ENCODE measurements at regions not wholly inside any gene's neighbourhood (a gene's known extent, or its start where the extent isn't known, plus 50 kb on each side); places are given as distances from the start of the nearest gene placed in this dataset.

GRCh38 chr1:221263831-221264767 is 384.9 kb downstream of the HLX start:
- H3K27ac ChIP-seq (ENCODE audit: low read length), result no peak overlapping the region
- H3K4me3 ChIP-seq (ENCODE audit: low read length), result no peak overlapping the region
- no peaks in the 10 kb centered on the region for H3K36me3 ChIP-seq (ENCODE audit: control insufficient read depth, insufficient read depth, low read length)
- no peaks in the 10 kb centered on the region for H3K27me3 ChIP-seq (ENCODE audit: control insufficient read depth, insufficient read depth, low read length)
- H3K4me1 ChIP-seq (ENCODE audit: control insufficient read depth, insufficient read depth, low read length), result no peaks in the 10 kb centered on the region
- DNase-seq, result peak; percentile 73
- WGBS (ENCODE audit: insufficient coverage), result 46% methylated on average over 6 of the region's 9 CpGs
- peaks cover 3% of the 10 kb centered on the region for H3K9me3 ChIP-seq (replicated peaks; ENCODE audit: control insufficient read depth, low read depth, low read length)

GRCh38 chr1:221264848-221265247 is 385.6 kb downstream of the HLX start:
- WGBS (ENCODE audit: insufficient coverage), result no CpG with 5 or more reads among the region's 5 CpGs
- no peaks in the 10 kb centered on the region for H3K36me3 ChIP-seq (ENCODE audit: control insufficient read depth, insufficient read depth, low read length)
- H3K9me3 ChIP-seq (replicated peaks; ENCODE audit: control insufficient read depth, low read depth, low read length), result peaks cover 3% of the 10 kb centered on the region
- no peaks in the 10 kb centered on the region for H3K4me1 ChIP-seq (ENCODE audit: control insufficient read depth, insufficient read depth, low read length)
- H3K27ac ChIP-seq (ENCODE audit: low read length), result no peak overlapping the region
- DNase-seq, result no peak
- no peaks in the 10 kb centered on the region for H3K27me3 ChIP-seq (ENCODE audit: control insufficient read depth, insufficient read depth, low read length)
- H3K4me3 ChIP-seq (ENCODE audit: low read length), result no peak overlapping the region

- DNase-seq, result peak; percentile 32
- Histone ChIP-seq H3K36me3 (ENCODE audit: control insufficient read depth, insufficient read depth, low read length) (no peaks in the 10 kb centered on the region), H3K27me3 (ENCODE audit: control insufficient read depth, insufficient read depth, low read length) (no peaks in the 10 kb centered on the region), H3K4me3 (ENCODE audit: low read length) (no peak overlapping the region), H3K4me1 (ENCODE audit: control insufficient read depth, insufficient read depth, low read length) (peaks cover under 1% of the 10 kb centered on the region), H3K27ac (ENCODE audit: low read length) (no peak overlapping the region), H3K9me3 (replicated peaks; ENCODE audit: control insufficient read depth, low read depth, low read length) (no peaks in the 10 kb centered on the region)
- no CpG with 5 or more reads among the region's 1 CpG for WGBS (ENCODE audit: insufficient coverage)
Measured at GRCh38 chr1:221268295-221268694, 389.1 kb downstream of the HLX start.

GRCh38 chr1:221271701-221272100 is 392.5 kb downstream of the HLX start:
- Histone ChIP-seq H3K4me3 (ENCODE audit: low read length) (no peak overlapping the region), H3K36me3 (ENCODE audit: control insufficient read depth, insufficient read depth, low read length) (no peaks in the 10 kb centered on the region), H3K27me3 (ENCODE audit: control insufficient read depth, insufficient read depth, low read length) (no peaks in the 10 kb centered on the region), H3K27ac (ENCODE audit: low read length) (no peak overlapping the region), H3K9me3 (replicated peaks; ENCODE audit: control insufficient read depth, low read depth, low read length) (no peaks in the 10 kb centered on the region), H3K4me1 (ENCODE audit: control insufficient read depth, insufficient read depth, low read length) (peaks cover 4% of the 10 kb centered on the region)
- WGBS (ENCODE audit: insufficient coverage), result 62% methylated on average over 3 of the region's 5 CpGs
- peak; percentile 53 for DNase-seq

GRCh38 chr1:221272940-221273339 is 393.7 kb downstream of the HLX start:
- WGBS (ENCODE audit: insufficient coverage), result no CpG with 5 or more reads among the region's 3 CpGs
- H3K9me3 ChIP-seq (replicated peaks; ENCODE audit: control insufficient read depth, low read depth, low read length), result no peaks in the 10 kb centered on the region
- no peak overlapping the region for H3K27ac ChIP-seq (ENCODE audit: low read length)
- peak; percentile 30 for DNase-seq
- no peak overlapping the region for H3K4me3 ChIP-seq (ENCODE audit: low read length)
- no peaks in the 10 kb centered on the region for H3K27me3 ChIP-seq (ENCODE audit: control insufficient read depth, insufficient read depth, low read length)
- H3K36me3 ChIP-seq (ENCODE audit: control insufficient read depth, insufficient read depth, low read length), result no peaks in the 10 kb centered on the region
- H3K4me1 ChIP-seq (ENCODE audit: control insufficient read depth, insufficient read depth, low read length), result peaks cover 4% of the 10 kb centered on the region

GRCh38 chr1:221274373-221274772 is 395.1 kb downstream of the HLX start:
- H3K36me3 ChIP-seq (ENCODE audit: control insufficient read depth, insufficient read depth, low read length), result no peaks in the 10 kb centered on the region
- H3K4me3 ChIP-seq (ENCODE audit: low read length), result no peak overlapping the region
- no peaks in the 10 kb centered on the region for H3K27me3 ChIP-seq (ENCODE audit: control insufficient read depth, insufficient read depth, low read length)
- no peak overlapping the region for H3K27ac ChIP-seq (ENCODE audit: low read length)
- no peaks in the 10 kb centered on the region for H3K9me3 ChIP-seq (replicated peaks; ENCODE audit: control insufficient read depth, low read depth, low read length)
- WGBS (ENCODE audit: insufficient coverage), result no CpG with 5 or more reads among the region's 6 CpGs
- peaks cover 4% of the 10 kb centered on the region for H3K4me1 ChIP-seq (ENCODE audit: control insufficient read depth, insufficient read depth, low read length)
- peak; percentile 39 for DNase-seq

GRCh38 chr1:221276896-221277409 is 397.7 kb downstream of the HLX start:
- Histone ChIP-seq H3K36me3 (ENCODE audit: control insufficient read depth, insufficient read depth, low read length) (no peaks in the 10 kb centered on the region), H3K27ac (ENCODE audit: low read length) (no peak overlapping the region), H3K27me3 (ENCODE audit: control insufficient read depth, insufficient read depth, low read length) (no peaks in the 10 kb centered on the region), H3K4me1 (ENCODE audit: control insufficient read depth, insufficient read depth, low read length) (peaks cover 4% of the 10 kb centered on the region), H3K4me3 (ENCODE audit: low read length) (no peak overlapping the region), H3K9me3 (replicated peaks; ENCODE audit: control insufficient read depth, low read depth, low read length) (no peaks in the 10 kb centered on the region)
- no CpG with 5 or more reads among the region's 1 CpG for WGBS (ENCODE audit: insufficient coverage)
- no peak for DNase-seq

GRCh38 chr1:221279146-221279545 is 399.9 kb downstream of the HLX start:
- Histone ChIP-seq H3K9me3 (replicated peaks; ENCODE audit: control insufficient read depth, low read depth, low read length) (no peaks in the 10 kb centered on the region), H3K27me3 (ENCODE audit: control insufficient read depth, insufficient read depth, low read length) (no peaks in the 10 kb centered on the region), H3K4me1 (ENCODE audit: control insufficient read depth, insufficient read depth, low read length) (no peaks in the 10 kb centered on the region), H3K27ac (ENCODE audit: low read length) (no peak overlapping the region), H3K4me3 (ENCODE audit: low read length) (no peak overlapping the region), H3K36me3 (ENCODE audit: control insufficient read depth, insufficient read depth, low read length) (no peaks in the 10 kb centered on the region)
- DNase-seq, result no peak

GRCh38 chr1:221283532-221283931 is 404.3 kb downstream of the HLX start:
- Histone ChIP-seq H3K36me3 (ENCODE audit: control insufficient read depth, insufficient read depth, low read length) (no peaks in the 10 kb centered on the region), H3K27ac (ENCODE audit: low read length) (no peak overlapping the region), H3K4me1 (ENCODE audit: control insufficient read depth, insufficient read depth, low read length) (no peaks in the 10 kb centered on the region), H3K27me3 (ENCODE audit: control insufficient read depth, insufficient read depth, low read length) (no peaks in the 10 kb centered on the region), H3K4me3 (ENCODE audit: low read length) (no peak overlapping the region), H3K9me3 (replicated peaks; ENCODE audit: control insufficient read depth, low read depth, low read length) (no peaks in the 10 kb centered on the region)
- DNase-seq, result no peak
- no CpG with 5 or more reads among the region's 1 CpG for WGBS (ENCODE audit: insufficient coverage)

GRCh38 chr1:221284028-221284427 is 404.8 kb downstream of the HLX start:
- Histone ChIP-seq H3K27ac (ENCODE audit: low read length) (no peak overlapping the region), H3K36me3 (ENCODE audit: control insufficient read depth, insufficient read depth, low read length) (no peaks in the 10 kb centered on the region), H3K4me3 (ENCODE audit: low read length) (no peak overlapping the region), H3K4me1 (ENCODE audit: control insufficient read depth, insufficient read depth, low read length) (no peaks in the 10 kb centered on the region), H3K9me3 (replicated peaks; ENCODE audit: control insufficient read depth, low read depth, low read length) (no peaks in the 10 kb centered on the region), H3K27me3 (ENCODE audit: control insufficient read depth, insufficient read depth, low read length) (no peaks in the 10 kb centered on the region)
- no CpG with 5 or more reads among the region's 1 CpG for WGBS (ENCODE audit: insufficient coverage)
- DNase-seq, result peak; percentile 54
